Vagina (tissue), 2 donors: ENCODE measurements at regions not wholly inside any gene's neighbourhood (a gene's known extent, or its start where the extent isn't known, plus 50 kb on each side); places are given as distances from the start of the nearest gene placed in this dataset.

Source experiments
- DNase-seq, 2 donors: peaks; one replicate each; pipeline ENCODE4 v3.0.0-alpha.2; 2017; ENCODE audit errors: extremely low spot score in 2 of 2
- H3K27ac ChIP-seq: fragments of 200-600 bp; sonication (generic); one replicate; pipeline ENCODE4 v1.5.1; 2019
- H3K27me3 ChIP-seq: fragments of 200-600 bp; sonication (generic); one replicate; pipeline ENCODE4 v1.5.1; 2019
- H3K36me3 ChIP-seq, 2 donors: fragments of 200-600 bp; sonication (generic); one replicate each; pipeline ENCODE4 v1.5.1; 2017 to 2019
- H3K4me1 ChIP-seq: fragments of 200-600 bp; sonication (generic); one replicate; pipeline ENCODE4 v1.5.1; 2019
- H3K4me3 ChIP-seq, 2 donors: fragments of 200-600 bp; sonication (generic); 1 replicate in 1 of 2; 2 replicates in 1 of 2; pipeline ENCODE4 v1.5.1; 2016 to 2019
- H3K9me3 ChIP-seq: fragments of 200-600 bp; sonication (generic); one replicate; pipeline ENCODE4 v1.5.1; 2019
- CTCF ChIP-seq, 3 experiments: fragments of 450-650 bp in 2 of 3; fragments of 200-600 bp in 1 of 3; sonication (generic) in 1 of 3; IDR thresholded peaks; one replicate each; pipeline ENCODE4 v1.5.1; 2017 to 2019; ENCODE audit warnings: antibody characterized with exemption in 3 of 3, mild to moderate bottlenecking in 2 of 3, moderate library complexity in 2 of 3
- POLR2A ChIP-seq, 2 donors: fragments of 450-650 bp; IDR thresholded peaks; one replicate each; pipeline ENCODE4 v1.6.1; 2017; ENCODE audit warnings: antibody characterized with exemption in 2 of 2, mild to moderate bottlenecking in 2 of 2, moderate library complexity in 2 of 2
- POLR2AphosphoS5 ChIP-seq, 2 donors: sonication (generic); formaldehyde crosslinking; IDR thresholded peaks; one replicate each; pipeline ENCODE4 v1.9.0; 2017; ENCODE audit warnings: antibody characterized with exemption in 2 of 2, mild to moderate bottlenecking in 2 of 2, low read depth in 1 of 2; ENCODE audit not compliant: insufficient read depth in 1 of 2
- intact Hi-C: fragments of 100-400 bp; cut with DNase I; formaldehyde crosslinking; loops from one replicate; pipeline ENCODE4 v1.15.1; 2023

- no peak overlapping the region for H3K4me3 ChIP-seq
- no peak overlapping the region for H3K27ac ChIP-seq
- H3K27me3 ChIP-seq: no peaks in the 10 kb centered on the region
- DNase-seq: no peak
- no peak for TF ChIP-seq POLR2A (IDR thresholded peaks at IDR 0.05)
- no peak for TF ChIP-seq POLR2AphosphoS5 (IDR thresholded peaks at IDR 0.05; ENCODE audit: insufficient read depth in 1 of 2, low read depth in 1 of 2)
- no peak for TF ChIP-seq CTCF (IDR thresholded peaks at IDR 0.05)
- H3K36me3 ChIP-seq: no peaks in the 10 kb centered on the region
- H3K4me1 ChIP-seq: no peaks in the 10 kb centered on the region
- intact Hi-C loops: no loop called here
- no peaks in the 10 kb centered on the region for H3K9me3 ChIP-seq
Measured at GRCh38 chr17:54718286-54718685, 182.4 kb upstream of the TOM1L1 start.

DNA sequence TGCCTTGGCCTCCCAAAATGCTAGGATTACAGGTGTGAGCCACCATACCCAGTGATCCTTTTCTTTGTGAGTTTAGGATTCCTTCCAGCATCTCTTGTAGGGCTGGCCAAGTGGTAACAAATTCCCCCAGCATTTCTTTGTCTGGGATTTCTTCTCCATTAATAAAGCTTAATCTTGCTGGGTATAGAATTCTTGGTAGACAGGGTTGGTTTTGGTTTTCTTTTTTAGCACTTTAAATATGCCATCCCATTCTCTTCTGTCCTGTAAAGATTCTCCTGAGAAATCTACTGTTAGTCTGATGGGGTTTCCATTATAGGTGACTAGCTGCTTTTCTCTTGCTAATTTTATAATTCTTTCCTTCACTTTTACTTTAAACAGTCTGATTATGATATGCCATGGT lies 173.0 kb upstream of the TOM1L1 start:
- DNase-seq: no peak
- Histone ChIP-seq H3K36me3 (no peaks in the 10 kb centered on the region), H3K9me3 (peaks cover 4% of the 10 kb centered on the region), H3K4me1 (no peaks in the 10 kb centered on the region), H3K27me3 (no peaks in the 10 kb centered on the region), H3K27ac (no peak overlapping the region), H3K4me3 (no peak overlapping the region)
- TF ChIP-seq CTCF (IDR thresholded peaks at IDR 0.05) (no peak), POLR2AphosphoS5 (IDR thresholded peaks at IDR 0.05; ENCODE audit: insufficient read depth in 1 of 2, low read depth in 1 of 2) (no peak), POLR2A (IDR thresholded peaks at IDR 0.05) (no peak)
- intact Hi-C loops: no loop called here

GRCh38 chr17:54736573-54736972 lies 164.1 kb upstream of the TOM1L1 start:
- peaks cover 4% of the 10 kb centered on the region for H3K9me3 ChIP-seq
- H3K27me3 ChIP-seq: no peaks in the 10 kb centered on the region
- no peak for DNase-seq
- TF ChIP-seq POLR2A (IDR thresholded peaks at IDR 0.05) (no peak), POLR2AphosphoS5 (IDR thresholded peaks at IDR 0.05; ENCODE audit: insufficient read depth in 1 of 2, low read depth in 1 of 2) (no peak), CTCF (IDR thresholded peaks at IDR 0.05) (no peak)
- no peak overlapping the region for H3K4me3 ChIP-seq
- no peak overlapping the region for H3K27ac ChIP-seq
- intact Hi-C loops: no loop called here
- no peaks in the 10 kb centered on the region for H3K4me1 ChIP-seq
- H3K36me3 ChIP-seq: no peaks in the 10 kb centered on the region

DNA sequence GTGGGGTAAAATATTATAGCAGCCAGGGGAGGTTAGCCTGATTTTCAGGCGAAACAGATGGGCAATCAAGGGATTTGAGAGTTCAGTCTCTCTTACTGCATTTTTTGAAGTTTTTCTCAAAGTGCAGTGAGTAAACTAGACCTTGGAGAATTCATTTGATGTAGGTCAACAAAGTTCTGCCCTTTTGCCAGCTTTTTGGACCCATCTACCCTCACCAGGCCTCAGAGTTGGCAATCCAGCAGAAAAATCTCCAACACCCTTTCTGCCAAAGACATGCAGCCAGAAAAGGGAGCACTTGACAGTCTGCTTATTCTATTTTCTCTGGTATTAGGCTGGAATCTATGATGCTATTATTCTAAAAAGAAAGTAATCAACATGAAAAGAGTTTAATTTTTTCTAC lies 162.2 kb upstream of the TOM1L1 start:
- intact Hi-C loops: no loop called here
- H3K36me3 ChIP-seq: no peaks in the 10 kb centered on the region

DNA sequence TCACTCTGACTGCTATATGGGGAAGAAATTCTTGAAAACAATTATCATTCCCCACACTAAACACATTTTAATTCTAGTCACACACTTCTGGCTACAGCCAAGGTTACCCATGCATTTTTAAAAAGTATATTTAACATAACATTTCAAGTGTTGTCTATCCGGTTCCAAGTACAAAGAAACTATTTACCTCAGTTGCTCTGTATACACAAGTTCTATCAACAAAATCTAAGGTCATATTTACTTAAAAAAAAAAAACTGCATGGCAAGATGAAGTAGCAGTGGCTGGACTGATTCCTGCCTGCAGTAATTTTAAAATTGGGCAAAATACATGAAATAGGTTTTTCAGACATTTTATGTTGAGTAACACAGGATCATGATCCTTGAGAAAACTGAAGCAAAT lies 155.9 kb upstream of the TOM1L1 start:
- no peak for TF ChIP-seq CTCF (IDR thresholded peaks at IDR 0.05)
- TF ChIP-seq POLR2AphosphoS5 (IDR thresholded peaks at IDR 0.05; ENCODE audit: insufficient read depth in 1 of 2, low read depth in 1 of 2): no peak
- TF ChIP-seq POLR2A (IDR thresholded peaks at IDR 0.05): no peak
- Histone ChIP-seq H3K4me1 (no peaks in the 10 kb centered on the region), H3K27me3 (no peaks in the 10 kb centered on the region), H3K4me3 (no peak overlapping the region), H3K9me3 (peaks cover 5% of the 10 kb centered on the region), H3K27ac (no peak overlapping the region), H3K36me3 (no peaks in the 10 kb centered on the region)
- intact Hi-C loops: no loop called here
- no peak for DNase-seq

More for the DNA sequence above, 162.2 kb upstream of the TOM1L1 start:
- Histone ChIP-seq H3K4me1 (no peaks in the 10 kb centered on the region), H3K9me3 (no peaks in the 10 kb centered on the region), H3K27ac (no peak overlapping the region), H3K4me3 (no peak overlapping the region), H3K27me3 (no peaks in the 10 kb centered on the region)
- no peak for TF ChIP-seq CTCF (IDR thresholded peaks at IDR 0.05)
- no peak for TF ChIP-seq POLR2AphosphoS5 (IDR thresholded peaks at IDR 0.05; ENCODE audit: insufficient read depth in 1 of 2, low read depth in 1 of 2)
- TF ChIP-seq POLR2A (IDR thresholded peaks at IDR 0.05): no peak
- DNase-seq: no peak
